SH-SY5Y (cell line): ENCODE measurements at regions not wholly inside any gene's neighbourhood (a gene's known extent, or its start where the extent isn't known, plus 50 kb on each side); places are given as distances from the start of the nearest gene placed in this dataset.

Experiments used
- GATA2 ChIP-seq: IDR thresholded peaks from 2 replicates; pipeline ENCODE4 v1.6.1; 2011; ENCODE audit warnings: mild to moderate bottlenecking, low read depth, low read length
- GATA3 ChIP-seq: IDR thresholded peaks from 2 replicates; pipeline ENCODE4 v1.6.1; 2011; ENCODE audit warnings: low read depth, mild to moderate bottlenecking, low read length, moderate library complexity

DNA sequence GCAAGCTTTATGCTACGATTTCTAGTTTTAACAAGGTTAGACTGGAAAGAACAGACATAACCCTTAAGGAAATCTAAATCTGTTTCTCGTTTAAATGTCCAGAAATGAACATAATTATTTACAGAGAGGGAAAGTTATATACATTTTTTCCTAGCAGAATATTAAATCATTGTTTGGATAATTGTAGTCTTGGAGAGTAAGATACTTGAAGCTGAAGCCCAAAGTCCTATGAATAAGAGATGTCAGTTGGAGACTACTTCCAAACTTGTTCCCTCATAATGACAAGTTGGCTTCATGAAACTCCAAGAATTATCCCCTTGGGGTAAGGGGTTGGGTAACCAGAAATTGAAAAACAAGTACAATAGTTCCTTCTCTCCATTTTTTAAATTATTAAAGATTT is 911.1 kb upstream of the MAN1A1 start:
- TF ChIP-seq GATA2, result no peak
- TF ChIP-seq GATA3, result no peak
